Dedifferentiated amniotic fluid mesenchymal stem cell (primary cell): ENCODE measurements at regions not wholly inside any gene's neighbourhood (a gene's known extent, or its start where the extent isn't known, plus 50 kb on each side); places are given as distances from the start of the nearest gene placed in this dataset.

Experiments used
- DNase-seq: peaks from one replicate; pipeline ENCODE4 v3.0.0-alpha.2; 2016; ENCODE audit errors: extremely low spot score

DNA sequence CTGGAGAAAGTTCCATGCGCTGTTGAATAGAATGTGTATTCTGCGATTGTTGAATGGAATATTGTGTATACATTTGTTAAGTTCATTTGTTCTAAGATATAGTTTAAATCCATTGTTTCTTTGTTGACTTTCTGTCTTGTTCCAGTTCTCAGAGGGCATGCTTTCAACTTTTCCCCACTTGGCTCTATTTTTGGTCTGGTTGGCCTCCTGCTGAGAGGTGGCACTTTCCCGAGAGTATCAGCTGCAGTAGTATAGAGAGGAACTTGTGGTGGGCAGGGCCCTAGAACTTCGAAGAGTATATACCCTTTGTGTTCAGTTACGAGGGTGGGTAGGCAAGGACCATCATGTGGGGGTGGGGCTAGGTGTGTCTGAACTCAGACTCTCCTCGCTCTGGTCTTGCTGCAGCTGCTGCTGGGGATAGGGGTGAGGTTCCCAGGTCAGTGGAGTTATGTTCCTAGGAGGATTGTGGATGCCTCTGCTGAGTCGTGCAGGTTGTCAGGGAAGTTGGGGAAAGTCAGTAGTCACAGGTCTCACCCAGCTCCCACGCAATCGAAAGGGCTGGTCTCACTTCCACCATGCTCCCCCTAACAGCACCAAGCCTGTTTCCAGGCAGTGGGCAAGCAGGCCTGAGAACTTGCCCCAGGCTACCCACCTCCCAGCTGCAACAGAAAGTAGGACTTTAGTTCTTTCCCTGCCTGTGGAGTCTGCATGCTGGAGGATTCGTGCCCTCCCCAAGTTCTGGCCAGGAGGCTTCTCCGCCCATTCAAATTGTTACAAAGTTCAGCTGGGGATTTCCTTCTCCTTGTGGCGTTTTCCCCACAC is 118.9 kb upstream of the SSTR4 start:
- no peak for DNase-seq

DNA sequence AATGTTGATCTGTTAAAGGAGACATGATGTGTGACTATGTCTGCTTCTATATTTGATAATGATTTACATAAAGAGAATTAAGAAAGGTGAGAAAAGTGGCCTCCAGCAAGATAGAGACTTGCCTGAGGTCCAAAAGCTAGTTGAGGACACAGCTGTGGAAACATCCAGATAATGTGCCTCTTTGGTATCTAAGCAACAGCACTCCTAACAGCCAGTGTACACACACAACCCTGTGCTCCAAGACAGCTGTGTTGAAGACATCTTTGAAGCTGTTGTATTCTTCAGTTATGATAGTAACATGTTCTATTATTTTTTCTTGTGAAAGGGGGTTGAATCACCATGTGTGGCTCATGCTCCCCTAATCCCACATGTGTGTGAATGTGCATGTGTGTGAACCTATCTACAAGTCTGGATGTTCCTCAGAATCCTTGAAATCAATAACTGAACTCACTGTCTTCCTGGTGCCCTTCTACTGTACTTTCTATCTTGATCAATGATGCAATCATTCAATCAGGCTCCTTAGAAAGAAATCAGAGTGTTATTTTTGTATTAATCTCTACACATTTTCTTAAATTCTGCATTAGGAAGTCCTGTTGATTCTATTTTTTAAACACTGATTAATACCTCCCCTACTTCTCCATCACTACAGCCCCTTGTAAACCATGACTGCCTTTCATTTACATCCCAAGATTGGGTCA is 116.7 kb upstream of the SSTR4 start:
- no peak for DNase-seq

DNA sequence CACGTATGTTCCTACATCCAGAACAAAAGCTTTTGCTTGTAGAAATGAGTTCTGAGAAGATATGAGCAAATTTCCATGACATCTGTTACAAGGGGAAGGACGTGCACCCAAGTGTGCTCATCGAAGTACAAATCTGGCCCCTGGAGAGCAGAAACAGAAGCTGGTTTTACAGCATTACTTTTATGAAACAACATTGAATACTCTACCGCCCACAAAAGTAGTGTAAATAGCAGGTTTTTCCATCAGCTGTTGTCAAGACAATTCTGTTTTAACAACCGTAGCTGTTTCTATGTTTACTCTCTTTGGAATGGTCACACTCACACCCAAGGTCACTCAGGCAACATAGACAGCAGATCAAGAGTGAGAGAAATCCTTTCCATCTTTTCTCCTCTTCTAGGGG is 114.2 kb upstream of the SSTR4 start:
- no peak for DNase-seq

DNA sequence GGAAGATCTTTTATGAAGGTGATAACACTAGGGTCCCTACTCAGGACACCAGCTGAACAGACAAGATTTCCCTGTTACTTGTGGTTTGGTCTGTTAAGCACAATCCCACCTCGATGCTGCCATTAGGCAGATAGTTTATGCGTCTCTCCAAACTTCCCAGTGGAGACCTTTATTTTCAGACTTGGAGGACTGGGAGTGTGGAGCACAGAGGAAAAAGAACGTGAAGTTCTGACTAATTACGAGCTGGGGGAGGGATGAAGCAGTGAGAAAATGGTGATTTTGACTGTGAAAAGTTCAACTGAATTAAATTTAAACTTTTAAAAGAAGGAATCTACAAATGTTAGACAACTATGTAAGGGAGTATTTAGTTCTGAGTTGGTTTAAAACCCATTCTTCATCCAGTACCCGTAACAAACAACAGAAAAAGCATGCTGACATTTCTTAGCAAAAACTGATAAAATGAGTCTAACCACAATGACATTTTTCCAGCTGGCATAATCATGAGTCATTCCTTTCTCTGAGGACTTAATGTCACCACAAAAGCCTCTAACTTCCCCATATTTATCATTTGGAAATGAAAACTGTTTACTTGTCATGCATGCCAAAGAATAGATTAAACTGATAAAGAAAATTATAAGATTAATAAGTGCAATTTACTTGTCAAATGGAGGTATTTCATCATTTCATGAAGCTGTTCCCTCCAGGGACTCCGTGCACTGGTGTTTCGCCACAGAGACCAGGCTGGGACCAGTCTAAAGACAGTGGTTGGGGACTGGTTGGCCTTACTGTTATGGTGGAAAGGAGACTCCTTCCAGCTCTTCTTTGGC is 113.3 kb upstream of the SSTR4 start:
- peak; percentile 87 for DNase-seq

DNA sequence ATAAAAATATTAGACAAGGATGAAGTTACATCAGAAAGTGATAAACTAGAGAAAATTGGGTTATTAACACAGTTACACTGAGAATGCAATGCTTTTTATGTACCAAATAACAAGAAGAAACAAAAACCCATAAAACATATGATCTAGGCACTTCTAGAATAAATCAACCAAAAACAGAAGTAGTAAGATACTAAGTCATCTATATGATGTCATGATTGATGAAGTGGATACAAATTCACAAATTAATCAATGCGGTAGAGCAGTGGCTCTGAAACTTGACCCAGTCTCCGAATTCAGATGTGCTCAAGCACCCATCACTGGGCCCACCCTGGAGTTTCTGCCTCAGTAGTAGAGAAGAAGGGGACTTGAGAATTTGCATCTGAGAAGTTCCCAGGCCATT is 112.1 kb upstream of the SSTR4 start:
- no peak for DNase-seq

DNA sequence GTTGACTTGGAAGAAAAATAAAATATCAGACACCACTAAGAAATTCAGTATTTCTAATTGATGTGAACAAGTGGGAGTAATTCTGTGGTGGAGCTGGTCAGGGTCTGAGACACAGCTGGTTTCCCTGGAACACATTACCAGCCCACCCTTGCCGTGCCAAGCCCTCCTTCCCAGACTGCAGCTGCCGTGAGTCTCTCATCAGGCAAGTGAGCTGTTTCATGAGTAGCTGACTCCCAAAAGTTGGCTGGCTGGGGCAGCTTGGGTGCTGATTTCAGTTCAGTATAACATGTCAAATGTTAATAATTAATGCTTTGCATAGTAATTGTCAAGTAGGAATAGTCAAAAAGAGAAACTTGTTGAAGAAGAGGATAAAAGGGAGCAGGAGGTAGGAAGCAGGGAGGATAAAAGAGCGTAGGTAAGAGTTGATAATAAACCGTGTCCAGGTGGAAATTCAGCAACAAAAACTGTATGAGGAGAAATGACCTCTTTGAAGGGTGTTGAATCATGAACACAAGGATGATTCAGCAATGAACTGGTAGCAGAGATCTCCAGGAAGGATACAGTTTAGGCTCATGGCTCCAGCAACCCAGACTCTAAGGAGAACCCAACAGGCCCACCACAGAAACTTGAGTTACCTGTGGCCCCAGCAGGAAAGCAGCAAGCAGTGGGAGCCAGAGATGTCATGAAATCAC is 110.9 kb upstream of the SSTR4 start:
- DNase-seq = no peak

DNA sequence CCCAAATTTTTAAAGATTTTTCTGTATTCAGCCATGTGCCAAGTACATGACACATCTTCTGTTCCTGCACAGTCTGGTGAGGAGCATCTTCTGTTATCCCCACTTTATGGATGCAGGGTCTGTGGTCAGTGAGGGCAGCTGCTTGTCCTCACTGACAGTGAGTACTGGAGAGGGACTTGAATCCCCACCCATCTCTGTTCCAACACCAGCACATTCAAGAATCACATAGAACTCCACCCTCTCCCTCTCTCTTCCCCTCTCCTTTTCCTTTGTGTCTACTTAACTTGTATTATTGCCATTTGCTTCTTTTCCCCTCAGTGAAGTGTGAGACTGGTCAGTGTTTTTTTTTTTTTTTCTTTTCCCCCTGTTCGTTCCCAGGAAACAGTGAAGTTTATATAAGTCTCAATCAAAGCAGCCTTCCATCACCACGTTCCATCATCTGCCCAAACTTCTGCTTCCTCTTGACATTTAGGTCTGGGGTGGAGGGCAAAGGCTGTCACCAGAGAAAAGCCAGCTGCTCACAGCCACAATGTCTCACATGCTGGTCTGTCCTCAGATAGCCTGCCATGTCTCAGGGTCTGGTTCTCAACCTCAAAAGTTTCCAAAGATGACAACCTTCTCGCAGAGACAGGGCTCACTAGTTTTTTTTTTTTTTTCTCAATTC is 110.0 kb upstream of the SSTR4 start:
- DNase-seq = no peak

DNA sequence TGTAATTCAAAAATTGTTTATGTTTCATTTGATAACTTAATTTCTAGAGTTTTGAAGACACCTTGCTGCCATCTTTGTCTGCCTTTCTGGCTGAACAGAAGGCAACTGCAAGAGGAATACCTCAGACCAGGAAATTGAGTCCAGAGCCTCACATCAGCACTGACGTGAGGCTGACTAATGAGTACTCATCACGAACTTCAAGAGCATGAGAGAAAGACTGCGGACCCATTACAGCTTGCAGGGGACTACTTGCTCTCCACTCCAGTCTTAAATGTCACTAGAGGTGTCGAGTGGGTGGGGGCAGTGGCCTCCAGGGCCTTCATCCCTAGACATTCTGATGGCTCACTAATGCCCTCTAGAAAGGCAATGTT is 109.5 kb upstream of the SSTR4 start:
- no peak for DNase-seq

DNA sequence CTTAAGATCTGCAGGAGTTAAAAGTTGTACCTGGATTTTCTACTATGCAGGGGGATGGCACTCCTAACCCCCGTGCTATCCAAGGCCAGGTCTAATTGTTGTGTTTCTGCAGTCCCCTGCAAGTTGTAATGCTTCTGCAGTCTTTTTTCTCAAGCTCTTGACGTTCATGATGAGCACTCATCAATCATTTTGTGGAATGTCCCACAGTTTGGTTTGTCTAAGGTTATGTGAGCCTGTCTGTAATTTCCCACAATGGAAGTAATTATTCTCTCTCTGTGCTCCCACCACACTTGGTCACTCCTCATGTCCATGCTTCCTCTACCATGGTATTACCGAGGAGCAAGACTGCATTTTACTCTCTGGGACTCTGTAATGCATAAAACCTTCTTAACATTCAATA is 107.6 kb upstream of the SSTR4 start:
- no peak for DNase-seq

DNA sequence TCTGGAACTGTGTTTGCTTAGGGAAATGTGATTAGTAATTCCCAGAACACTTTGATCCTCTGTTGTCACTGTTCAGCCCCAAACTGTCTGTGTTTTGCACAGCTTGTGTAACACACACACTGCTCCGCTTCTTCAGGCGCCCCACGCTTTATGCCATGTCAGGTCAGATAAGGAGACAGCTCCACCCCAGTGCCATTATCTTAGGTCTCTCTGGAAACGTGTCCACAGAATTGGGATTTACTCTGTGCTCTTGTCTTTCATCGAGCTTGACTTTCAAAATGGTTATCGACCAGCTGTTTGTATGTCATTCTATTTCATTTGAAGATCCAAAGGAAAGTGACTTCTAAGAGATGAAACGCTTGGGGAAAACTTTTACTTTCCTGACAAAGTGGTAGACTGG is 106.4 kb upstream of the SSTR4 start:
- DNase-seq = no peak

DNA sequence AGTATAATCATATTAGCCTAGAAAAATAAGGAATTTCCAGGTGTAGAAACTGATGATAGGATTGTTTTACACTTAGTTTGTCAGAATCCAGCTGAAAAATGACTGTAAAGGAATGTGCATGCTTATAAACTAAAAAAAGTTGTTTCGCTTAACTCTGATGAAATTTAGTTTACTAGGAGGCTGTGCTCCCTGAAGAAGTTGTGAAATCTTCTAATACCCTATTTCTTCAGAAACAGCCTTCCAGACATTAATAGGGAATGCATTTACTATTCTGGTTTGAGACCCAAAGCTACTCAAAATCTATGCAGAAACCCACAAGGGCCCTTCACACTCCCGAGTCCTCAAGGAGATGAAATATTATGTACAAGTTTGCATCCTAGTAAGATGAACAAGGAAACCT is 105.5 kb upstream of the SSTR4 start:
- DNase-seq = no peak

DNA sequence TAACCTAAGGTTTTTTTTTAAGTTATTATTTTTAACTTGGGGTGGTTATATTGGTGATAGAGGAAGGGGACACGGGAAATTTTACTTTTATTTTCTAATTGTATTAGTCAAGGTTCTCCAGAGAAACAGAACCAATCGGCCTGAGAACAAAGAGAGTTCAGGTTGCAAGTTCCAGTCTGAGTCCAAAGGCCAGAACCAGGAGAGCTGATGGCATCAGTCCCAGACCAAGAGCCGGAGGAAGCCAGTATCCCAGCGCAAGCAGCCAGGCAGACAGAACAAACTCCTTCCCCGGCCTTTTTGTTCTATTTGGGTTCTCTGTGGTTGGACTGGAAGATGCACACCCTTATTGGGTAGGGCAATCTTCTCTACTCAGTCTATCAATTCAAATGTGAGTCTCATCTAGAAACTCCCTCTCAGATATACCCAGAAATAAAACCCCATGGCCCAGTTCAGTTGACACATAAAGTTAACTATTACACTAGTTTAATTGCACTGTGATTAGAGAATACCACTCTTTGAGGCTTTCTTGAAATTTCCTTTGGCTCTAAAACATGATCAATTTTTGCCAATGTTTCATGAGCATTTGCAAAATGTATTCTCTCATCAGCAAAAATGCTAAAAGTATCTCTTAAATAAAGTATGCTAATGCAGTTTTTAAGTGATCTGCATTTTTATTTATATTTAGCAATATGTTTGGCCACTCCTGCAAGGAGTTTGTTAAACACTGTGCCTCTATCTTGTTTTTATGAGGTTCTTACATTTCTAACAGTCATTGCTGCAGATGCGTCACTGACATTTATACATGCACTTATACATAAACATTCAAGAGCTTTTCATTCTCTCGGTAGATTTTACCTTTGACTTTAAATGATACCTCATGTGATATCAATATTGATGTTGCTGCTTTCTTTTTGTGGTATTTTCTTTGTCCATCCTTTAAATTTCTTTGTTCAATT is 103.2 kb upstream of the SSTR4 start:
- no peak for DNase-seq

DNA sequence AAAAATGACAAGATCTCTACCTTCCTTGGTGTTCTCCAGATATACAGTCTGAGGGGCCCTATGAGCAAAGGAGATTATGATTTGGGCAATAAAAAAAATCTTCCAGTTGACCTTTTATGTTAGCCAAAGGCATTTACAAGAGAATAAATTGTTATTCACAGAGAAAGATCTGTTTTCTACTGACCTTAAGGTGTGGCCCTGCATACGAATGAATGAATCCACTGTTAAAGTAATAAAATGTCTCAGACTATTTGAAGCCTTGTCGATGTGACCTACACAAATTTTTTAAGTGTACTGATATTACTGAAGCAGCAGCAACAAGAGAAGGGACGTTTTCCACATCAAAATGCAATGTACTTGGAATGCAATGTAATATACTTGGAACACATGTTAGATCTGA is 95.9 kb upstream of the SSTR4 start:
- no peak for DNase-seq

DNA sequence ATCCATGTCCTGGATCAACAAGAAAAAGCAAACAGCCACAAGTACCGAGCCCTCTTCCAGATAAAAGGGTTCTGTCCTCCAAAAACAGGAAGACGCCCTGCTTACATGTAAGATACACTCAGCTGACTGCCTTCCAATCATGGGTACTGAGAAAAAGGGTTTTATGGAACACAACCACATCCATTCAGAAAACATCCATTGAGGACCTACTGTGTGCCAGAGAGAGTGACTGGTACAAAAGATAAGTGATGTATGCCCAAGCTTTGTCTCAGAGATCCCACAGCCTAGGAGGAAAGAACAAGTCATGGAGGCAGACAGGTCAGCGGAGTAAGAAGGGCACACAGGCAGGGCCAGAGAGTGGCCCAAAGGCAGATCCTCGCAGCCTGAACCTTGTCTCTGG is 94.8 kb upstream of the SSTR4 start:
- no peak for DNase-seq

DNA sequence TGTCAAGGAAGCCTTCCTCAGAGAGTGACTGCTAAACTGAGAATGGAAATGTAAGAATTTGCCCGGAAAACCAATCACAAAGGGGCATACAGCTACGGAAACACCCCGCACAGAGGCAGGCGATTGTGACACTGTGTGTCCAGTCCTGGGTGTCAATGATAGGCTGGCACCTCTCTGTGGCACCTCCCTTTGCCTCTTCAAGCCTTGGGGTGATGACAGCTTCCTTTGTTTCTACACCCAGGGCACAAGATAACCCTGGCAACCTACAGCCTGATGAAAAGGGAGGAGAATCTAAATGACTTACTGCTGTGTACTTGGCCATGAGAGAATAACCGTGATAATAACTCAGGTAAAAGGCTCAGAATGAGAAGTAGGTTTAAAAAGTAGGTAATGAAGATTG is 93.6 kb upstream of the SSTR4 start:
- no peak for DNase-seq

DNA sequence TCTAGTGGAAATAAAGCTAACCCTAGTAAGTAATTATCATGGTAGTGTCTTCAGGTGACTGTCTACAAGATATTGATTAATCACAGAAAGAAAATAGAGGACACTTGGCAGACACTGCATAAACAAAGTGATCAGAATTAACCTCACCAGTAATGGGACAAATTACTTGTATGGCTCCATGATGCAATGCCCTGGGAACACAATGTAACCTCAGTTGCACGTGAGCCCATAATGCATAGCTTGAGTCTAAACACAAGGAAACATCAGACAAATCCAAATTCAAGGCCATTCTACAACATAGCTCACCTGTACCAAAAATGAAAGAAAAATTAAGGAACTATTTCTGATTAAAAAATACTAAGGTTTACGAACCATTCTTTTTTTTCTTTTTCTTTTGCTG is 92.4 kb upstream of the SSTR4 start:
- DNase-seq = no peak

DNA sequence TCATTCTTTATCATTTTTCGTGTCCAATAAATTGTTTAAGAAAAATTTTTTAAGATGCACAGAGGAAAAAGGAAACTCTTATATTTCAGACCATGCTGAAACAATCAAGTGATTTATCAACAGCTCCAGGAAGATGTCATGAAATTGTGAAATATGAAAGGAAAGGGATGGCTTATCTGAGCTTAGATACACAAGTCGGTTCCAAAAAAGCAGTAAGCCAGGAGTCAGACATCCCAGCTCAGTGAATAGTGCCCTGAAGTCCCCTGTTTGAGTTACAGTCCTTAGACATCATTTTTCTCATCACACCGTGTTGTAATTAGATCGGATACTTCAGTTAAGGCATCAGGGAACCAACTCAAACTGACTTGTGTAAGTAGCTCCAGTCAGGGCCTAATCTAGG is 91.0 kb upstream of the SSTR4 start:
- no peak for DNase-seq

DNA sequence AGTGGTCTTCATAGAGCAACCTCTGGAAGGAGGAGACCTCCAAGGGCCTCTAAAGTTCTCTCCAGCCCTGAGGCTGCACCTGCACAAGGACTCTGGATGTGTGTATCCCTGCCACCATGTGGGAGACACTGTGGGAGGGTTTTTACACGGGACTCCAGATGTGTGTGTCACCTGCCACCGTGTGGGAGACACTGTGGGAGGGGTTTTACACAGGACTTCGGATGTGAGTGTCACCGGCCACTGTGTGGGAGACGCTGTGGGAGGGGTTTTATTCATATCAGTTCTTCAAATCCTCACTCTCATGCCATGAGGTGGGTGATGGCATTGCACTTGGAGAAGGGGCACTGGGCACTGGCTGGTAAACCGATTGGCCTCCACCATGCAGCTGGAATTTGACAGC is 90.2 kb upstream of the SSTR4 start:
- DNase-seq = no peak

DNA sequence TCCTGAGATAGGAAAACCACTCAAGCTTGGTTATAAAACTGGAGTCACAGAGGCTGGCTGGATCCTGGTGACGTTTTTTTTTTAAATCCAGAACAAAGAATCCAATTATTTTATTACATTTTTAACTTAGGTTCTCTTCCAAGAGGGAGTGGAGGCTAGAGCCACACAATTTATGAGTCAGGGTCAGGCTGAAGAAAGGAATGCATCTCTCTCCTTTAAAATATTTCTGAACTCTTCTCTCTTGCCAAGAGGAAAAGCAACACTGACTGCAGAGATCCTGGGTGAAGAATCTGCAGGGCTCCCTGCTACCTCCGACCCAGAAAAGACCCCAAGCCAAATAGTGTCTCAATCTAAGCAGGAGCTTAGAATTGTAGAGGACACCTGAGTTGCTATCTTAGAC is 88.5 kb upstream of the SSTR4 start:
- DNase-seq = peak; percentile 40

DNA sequence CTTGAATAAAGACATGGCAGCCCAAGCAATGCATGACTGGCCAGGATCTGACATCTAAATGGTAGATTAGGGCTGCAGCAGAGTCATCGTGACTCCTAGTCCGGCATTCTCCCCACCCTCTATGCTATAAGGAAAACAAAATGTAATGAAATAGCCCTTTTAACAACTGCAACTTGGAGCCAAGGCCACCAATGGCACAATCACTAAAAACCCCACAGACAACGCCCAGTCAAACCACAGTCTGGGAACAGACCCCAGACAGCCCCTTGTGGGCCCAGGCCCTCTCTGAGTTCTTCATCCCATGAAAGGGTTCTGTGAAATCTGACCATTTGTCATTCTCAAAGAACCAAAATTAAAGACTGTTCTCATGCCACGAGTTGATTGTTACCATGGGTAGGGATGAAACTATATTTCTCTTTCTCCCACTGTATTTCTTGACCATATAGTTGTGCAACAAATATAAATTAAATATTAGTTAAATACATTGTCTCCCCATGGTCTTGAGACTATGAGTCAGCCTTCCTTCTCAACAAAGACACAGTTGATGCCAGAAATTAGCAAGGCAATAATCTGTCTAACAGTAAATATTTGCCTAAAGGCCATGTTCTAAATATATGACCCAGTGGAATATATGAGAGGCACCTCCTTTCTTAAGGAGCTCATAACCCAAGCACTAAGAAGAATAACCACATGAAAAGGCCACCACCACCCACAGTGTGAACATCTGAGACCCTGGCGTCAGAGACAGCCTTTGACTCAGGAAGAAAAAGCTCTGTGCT is 85.6 kb upstream of the SSTR4 start:
- DNase-seq = no peak
